ENCODE measurements at regions not wholly inside any gene's neighbourhood (a gene's known extent, or its start where the extent isn't known, plus 50 kb on each side); places are given as distances from the start of the nearest gene placed in this dataset.

DNA sequence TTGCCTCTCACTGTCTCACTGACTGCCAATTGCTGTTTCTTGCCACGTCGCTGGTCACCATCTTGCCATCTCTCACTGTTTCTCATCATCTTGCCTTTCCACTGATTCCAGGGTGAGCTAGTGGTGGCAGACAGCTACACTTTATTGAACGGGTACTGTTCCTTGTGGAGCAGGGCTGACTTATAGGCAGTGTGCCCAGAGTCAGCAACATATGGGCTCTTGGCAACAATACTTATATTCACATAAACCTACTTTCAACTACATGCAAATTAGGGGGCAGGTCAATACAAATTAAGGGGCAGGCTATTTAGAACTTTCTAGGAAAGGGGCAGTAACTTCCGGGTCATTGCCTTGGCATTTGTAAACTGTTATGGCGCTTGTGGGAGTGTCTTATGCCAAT lies 186.2 kb upstream of the SYNDIG1 start:
- intact Hi-C loops (cut with DNase I; ENCODE audit: low total_unique reads), result no loop called here
- TF ChIP-seq POLR2A (IDR thresholded peaks at IDR 0.05), result no peak
- TF ChIP-seq, protein P1, sequence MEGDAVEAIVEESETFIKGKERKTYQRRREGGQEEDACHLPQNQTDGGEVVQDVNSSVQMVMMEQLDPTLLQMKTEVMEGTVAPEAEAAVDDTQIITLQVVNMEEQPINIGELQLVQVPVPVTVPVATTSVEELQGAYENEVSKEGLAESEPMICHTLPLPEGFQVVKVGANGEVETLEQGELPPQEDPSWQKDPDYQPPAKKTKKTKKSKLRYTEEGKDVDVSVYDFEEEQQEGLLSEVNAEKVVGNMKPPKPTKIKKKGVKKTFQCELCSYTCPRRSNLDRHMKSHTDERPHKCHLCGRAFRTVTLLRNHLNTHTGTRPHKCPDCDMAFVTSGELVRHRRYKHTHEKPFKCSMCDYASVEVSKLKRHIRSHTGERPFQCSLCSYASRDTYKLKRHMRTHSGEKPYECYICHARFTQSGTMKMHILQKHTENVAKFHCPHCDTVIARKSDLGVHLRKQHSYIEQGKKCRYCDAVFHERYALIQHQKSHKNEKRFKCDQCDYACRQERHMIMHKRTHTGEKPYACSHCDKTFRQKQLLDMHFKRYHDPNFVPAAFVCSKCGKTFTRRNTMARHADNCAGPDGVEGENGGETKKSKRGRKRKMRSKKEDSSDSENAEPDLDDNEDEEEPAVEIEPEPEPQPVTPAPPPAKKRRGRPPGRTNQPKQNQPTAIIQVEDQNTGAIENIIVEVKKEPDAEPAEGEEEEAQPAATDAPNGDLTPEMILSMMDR (IDR thresholded peaks at IDR 0.05), result no peak
- 74 to 80% methylated on average over 5 of the region's 5 CpGs for WGBS, 2 donors
- no peak for DNase-seq (ENCODE audit: low spot score in 2 of 2)
- H3K4me3 ChIP-seq (ENCODE audit: low read depth, poor library complexity, severe bottlenecking), result no peak overlapping the region

DNA sequence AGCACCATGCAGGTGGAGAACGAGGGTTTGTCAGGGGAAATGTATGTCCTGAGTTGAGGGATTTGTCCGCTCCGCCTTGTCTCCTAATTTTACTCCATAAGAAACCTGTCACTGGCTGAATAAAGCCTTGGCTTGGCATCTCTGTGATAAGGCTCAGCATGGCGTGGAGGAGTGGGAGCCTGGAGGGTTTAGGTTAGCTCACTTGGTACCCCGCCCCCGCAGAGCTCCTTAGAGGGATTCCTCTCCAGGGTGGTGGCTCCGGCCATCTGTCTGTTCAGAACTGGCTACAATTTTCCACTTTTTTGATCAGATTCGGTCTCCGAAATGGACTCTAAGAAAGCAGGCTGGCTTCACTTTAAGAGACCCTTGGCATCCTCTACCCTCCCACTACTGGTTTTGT lies 192.2 kb upstream of the SYNDIG1 start:
- 78% methylated on average over 9 of the region's 9 CpGs for WGBS, 2 donors
- no peak for DNase-seq (ENCODE audit: low spot score in 2 of 2)
- H3K4me3 ChIP-seq (ENCODE audit: low read depth, poor library complexity, severe bottlenecking), result no peak overlapping the region
- TF ChIP-seq POLR2A (IDR thresholded peaks at IDR 0.05), result no peak
- TF ChIP-seq, protein P1 (IDR thresholded peaks at IDR 0.05), result no peak
- intact Hi-C loops (cut with DNase I; ENCODE audit: low total_unique reads), result no loop called here

- no peak for DNase-seq (ENCODE audit: low spot score in 2 of 2)
- no peak for TF ChIP-seq POLR2A (IDR thresholded peaks at IDR 0.05)
- TF ChIP-seq, protein P1 (IDR thresholded peaks at IDR 0.05), result no peak
- no peak overlapping the region for H3K4me3 ChIP-seq (ENCODE audit: low read depth, poor library complexity, severe bottlenecking)
- intact Hi-C loops (cut with DNase I; ENCODE audit: low total_unique reads), result no loop called here
- WGBS, 2 donors, result 60 to 65% methylated on average over 3 of the region's 3 CpGs
Observed at GRCh38 chr20:24275946-24276705, 193.3 kb upstream of the SYNDIG1 start.

DNA sequence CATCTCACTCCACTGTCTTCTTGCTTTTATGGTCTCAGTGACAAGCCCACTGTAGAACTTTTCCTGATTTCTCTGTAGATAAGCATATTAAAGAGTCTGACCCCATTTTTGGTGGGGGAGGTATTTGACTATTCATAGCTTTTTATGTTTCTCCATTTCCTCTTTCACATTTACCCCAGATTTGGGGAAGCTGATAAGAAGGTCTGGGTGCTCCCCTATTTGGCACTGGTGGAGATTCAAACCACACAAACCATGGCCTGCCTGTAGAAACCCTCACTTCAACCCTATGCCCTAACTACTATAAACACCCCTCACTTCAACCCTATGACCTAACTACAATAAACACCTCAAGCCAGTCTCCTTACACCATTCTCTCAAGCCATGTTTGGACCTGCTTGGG lies 196.2 kb upstream of the SYNDIG1 start:
- H3K4me3 ChIP-seq (ENCODE audit: low read depth, poor library complexity, severe bottlenecking), result no peak overlapping the region
- intact Hi-C loops (cut with DNase I; ENCODE audit: low total_unique reads), result no loop called here
- TF ChIP-seq, protein P1 (IDR thresholded peaks at IDR 0.05), result no peak
- no peak for TF ChIP-seq POLR2A (IDR thresholded peaks at IDR 0.05)
- DNase-seq (ENCODE audit: low spot score in 2 of 2), result no peak

- DNase-seq (ENCODE audit: low spot score in 2 of 2), result no peak
- intact Hi-C loops (cut with DNase I; ENCODE audit: low total_unique reads), result no loop called here
- H3K4me3 ChIP-seq (ENCODE audit: low read depth, poor library complexity, severe bottlenecking), result no peak overlapping the region
- TF ChIP-seq, protein P1 (IDR thresholded peaks at IDR 0.05), result no peak
- no peak for TF ChIP-seq POLR2A (IDR thresholded peaks at IDR 0.05)
- 31 to 55% methylated on average over 3 of the region's 3 CpGs for WGBS, 2 donors
Observed at GRCh38 chr20:24261351-24261750, 208.1 kb upstream of the SYNDIG1 start.

DNA sequence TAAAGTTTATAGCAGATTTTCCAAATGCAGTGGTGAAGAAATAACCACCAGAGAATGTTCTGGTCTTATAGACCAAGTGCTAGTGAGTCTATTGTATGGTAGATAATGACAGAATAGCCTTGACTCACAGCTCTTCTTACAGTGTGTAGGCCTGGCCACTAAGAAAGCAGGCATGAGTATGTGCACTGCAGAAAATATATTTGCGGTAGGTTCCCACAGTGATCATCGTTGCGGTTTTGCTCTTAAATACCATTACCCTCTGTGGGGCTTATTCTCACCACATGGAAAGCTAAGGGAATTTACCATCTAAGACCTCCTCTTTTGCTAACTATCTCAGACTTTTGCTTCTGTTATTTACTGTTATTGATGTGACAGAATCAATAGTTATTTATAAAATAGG lies 212.3 kb upstream of the SYNDIG1 start:
- no peak for TF ChIP-seq POLR2A (IDR thresholded peaks at IDR 0.05)
- TF ChIP-seq, protein P1 (IDR thresholded peaks at IDR 0.05), result no peak
- no peak overlapping the region for H3K4me3 ChIP-seq (ENCODE audit: low read depth, poor library complexity, severe bottlenecking)
- 91 to 99% methylated on average over 3 of the region's 3 CpGs for WGBS, 2 donors
- intact Hi-C loops (cut with DNase I; ENCODE audit: low total_unique reads), result no loop called here
- DNase-seq (ENCODE audit: low spot score in 2 of 2), result no peak
